OCI-M2 (cell line): ENCODE measurements at regions not wholly inside any gene's neighbourhood (a gene's known extent, or its start where the extent isn't known, plus 50 kb on each side); places are given as distances from the start of the nearest gene placed in this dataset.
"Not testable (repeated sequence)": the region's sequence is repeated elsewhere in the genome, so short reads cannot be mapped to it uniquely, and the experiment has no call there.

Experiments
- DNase-seq: peaks from one replicate; lab custom pipeline; 2025; ENCODE audit not compliant: unreplicated experiment; lab: John Stamatoyannopoulos, UW

DNA sequence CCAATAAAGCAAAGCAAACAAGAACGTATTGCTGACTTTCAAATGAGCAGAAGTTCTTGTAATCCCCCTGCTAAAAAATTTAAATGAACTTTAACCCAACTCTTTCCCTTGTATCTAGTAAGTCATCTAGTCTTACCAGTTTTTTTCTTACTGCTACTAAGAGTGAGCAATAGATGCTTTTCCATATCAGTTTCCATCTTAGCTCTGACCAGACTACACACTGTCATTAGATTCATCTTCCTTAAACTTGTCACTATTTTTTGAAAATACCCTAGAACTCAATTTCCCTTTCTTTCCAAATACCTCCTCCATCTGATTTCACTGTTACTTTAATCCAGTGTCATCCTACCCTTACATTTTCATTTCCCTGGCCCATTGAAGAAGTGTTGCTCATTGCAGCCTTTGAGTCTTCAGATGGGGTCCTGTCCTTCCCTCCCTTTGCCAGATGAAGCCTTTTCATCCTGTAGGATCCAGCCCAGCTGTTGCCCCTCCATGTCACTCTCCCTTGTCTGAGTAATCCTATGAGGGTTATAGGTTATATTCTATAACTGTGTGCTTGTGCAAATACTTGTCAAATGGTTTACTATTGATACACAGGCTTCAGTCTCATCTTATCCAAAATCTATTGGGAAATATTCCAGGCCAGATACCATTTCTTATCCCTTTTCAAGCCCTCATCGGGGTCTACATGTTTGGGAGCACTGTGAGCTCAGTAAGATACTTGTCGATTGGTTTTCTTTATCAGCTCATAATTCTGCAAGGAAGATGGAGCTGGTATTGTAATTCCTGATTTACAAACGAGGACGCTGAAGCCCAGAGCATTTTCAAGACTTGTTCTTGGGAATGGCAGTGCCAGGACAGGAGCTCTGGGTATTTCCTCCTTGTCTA, 51.5 kb upstream of the ITGB1 start:
- no peak for DNase-seq

DNA sequence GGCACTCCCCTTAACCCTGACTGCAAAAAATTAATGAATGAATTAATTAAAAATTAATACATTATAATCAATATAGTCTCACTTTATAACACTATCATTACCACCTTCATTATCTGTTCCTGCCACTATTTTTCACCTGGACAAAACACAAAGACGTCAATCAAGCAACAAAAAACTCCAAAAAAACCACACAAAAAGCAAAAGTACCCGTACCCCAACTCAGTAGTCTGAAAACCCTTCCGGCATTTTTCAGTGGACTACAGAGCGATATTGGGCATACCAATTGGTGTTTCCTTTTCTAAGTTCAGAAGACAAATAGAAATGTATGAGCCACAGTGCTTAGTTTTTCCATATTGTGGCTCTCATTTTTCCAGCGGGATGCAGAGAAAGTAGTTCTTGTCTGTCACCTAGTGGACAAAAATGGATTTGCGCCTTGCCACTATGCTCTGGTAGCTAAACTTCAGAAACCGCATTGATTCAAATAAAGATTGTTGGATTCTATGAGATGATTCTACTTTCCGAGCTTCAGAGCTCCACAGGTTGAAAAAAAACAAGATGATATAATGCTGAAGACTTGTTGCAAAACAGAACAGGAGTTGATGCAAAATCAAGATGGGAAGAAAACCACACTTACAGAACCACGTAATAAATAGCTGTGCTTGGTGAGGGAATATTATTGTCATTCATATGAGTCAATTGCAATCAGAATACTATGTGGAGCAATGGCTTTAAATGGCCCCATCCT, 50.6 kb upstream of the ITGB1 start:
- peak; percentile 48 for DNase-seq

GRCh38 chr10:33007731-33008381, 49.8 kb upstream of the ITGB1 start:
- not testable (repeated sequence) for DNase-seq
